ENCODE measurements at regions not wholly inside any gene's neighbourhood (a gene's known extent, or its start where the extent isn't known, plus 50 kb on each side); places are given as distances from the start of the nearest gene placed in this dataset.

DNA sequence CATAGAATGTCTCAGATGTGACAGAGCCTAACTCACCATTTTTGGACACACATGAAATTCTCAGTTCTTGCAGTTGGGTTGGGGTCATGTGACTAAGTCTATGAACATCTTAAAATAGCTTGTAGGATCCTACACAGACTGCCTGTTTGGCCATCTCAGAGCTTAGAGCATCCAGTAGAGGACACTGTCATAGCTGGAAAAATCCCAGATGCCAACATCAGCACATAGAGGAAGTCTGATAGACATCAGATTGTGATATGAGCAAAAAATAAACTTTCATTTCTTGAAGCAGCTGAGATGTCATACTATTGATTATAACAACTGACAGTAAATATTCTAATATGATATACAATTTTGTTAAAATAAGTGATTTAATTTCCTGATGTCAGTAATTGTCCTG, 207.1 kb downstream of the TRAM1L1 start:
- TF ChIP-seq POLR2A (IDR thresholded peaks at IDR 0.05) (no peak), CTCF (IDR thresholded peaks at IDR 0.05) (no peak)
- H3K9me3 ChIP-seq: no peaks in the 10 kb centered on the region
- no peaks in the 10 kb centered on the region for H3K27me3 ChIP-seq
- intact Hi-C loops (cut with DNase I): no loop called here
- H3K4me1 ChIP-seq: no peaks in the 10 kb centered on the region
- no peak overlapping the region for H3K4me3 ChIP-seq (replicated peaks in 1 of 3)
- no peaks in the 10 kb centered on the region for H3K36me3 ChIP-seq
- no peak for DNase-seq
- H3K27ac ChIP-seq: no peak overlapping the region

DNA sequence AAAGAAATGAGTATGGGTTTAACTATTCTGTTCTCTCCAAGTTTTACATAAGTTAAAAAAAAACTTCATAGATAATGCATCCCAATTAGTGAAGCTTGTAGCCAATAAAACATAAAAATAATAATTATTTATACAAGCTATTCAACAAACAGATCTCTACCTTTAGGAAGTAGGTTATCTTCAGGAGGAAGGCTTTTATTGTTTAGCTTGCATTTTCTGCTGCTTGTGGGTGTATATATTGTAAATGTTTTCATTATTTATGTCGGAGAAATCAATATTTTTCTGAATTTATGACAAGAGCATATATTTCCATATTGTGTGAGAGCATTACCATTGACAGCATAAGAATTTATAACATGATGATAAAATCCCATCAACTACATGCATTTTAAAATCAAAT, 208.3 kb downstream of the TRAM1L1 start:
- Histone ChIP-seq H3K27ac (no peak overlapping the region), H3K4me3 (replicated peaks in 1 of 3) (no peak overlapping the region), H3K27me3 (no peaks in the 10 kb centered on the region), H3K36me3 (no peaks in the 10 kb centered on the region), H3K4me1 (no peaks in the 10 kb centered on the region), H3K9me3 (no peaks in the 10 kb centered on the region)
- TF ChIP-seq CTCF (IDR thresholded peaks at IDR 0.05) (no peak), POLR2A (IDR thresholded peaks at IDR 0.05) (no peak)
- 80 to 89% methylated on average over 1 of the region's 1 CpG for WGBS, 2 donors
- intact Hi-C loops (cut with DNase I): no loop called here
- no peak for DNase-seq

GRCh38 chr4:116872941-116873340, 212.4 kb downstream of the TRAM1L1 start:
- H3K4me1 ChIP-seq: no peaks in the 10 kb centered on the region
- TF ChIP-seq POLR2A (IDR thresholded peaks at IDR 0.05): no peak
- TF ChIP-seq CTCF (IDR thresholded peaks at IDR 0.05): no peak
- WGBS, 2 donors: 53 to 68% methylated on average over 1 of the region's 1 CpG
- no peaks in the 10 kb centered on the region for H3K36me3 ChIP-seq
- no peaks in the 10 kb centered on the region for H3K27me3 ChIP-seq
- intact Hi-C loops (cut with DNase I): no loop called here
- H3K27ac ChIP-seq: no peak overlapping the region
- no peaks in the 10 kb centered on the region for H3K9me3 ChIP-seq
- no peak for DNase-seq
- no peak overlapping the region for H3K4me3 ChIP-seq (replicated peaks in 1 of 3)

GRCh38 chr4:116872308-116872707, 213.1 kb downstream of the TRAM1L1 start:
- no peak for DNase-seq
- intact Hi-C loops (cut with DNase I): no loop called here
- WGBS, 2 donors: 68 to 69% methylated on average over 1 of the region's 1 CpG
- Histone ChIP-seq H3K36me3 (no peaks in the 10 kb centered on the region), H3K27ac (no peak overlapping the region), H3K4me1 (no peaks in the 10 kb centered on the region), H3K9me3 (no peaks in the 10 kb centered on the region), H3K4me3 (replicated peaks in 1 of 3) (no peak overlapping the region), H3K27me3 (no peaks in the 10 kb centered on the region)
- no peak for TF ChIP-seq CTCF (IDR thresholded peaks at IDR 0.05)
- TF ChIP-seq POLR2A (IDR thresholded peaks at IDR 0.05): no peak

DNA sequence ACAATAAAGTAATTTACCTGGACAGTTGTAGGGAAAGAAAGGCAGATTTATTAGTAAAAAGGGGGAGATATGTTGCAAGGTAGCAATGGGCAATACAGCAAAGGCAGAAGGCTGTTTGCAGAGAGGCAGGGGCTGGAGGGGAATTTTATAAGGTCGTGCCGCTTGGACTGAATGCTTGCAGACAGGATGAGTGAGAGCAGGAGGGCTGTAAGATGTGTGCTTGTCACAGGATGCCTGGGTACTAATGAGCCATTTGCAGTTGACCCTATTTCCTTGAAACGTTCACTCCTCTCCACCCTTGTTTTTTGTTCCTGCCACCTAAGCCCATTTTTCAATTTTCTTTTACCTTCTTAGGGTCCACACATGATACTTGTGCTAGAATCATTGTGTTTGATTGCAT, 214.7 kb downstream of the TRAM1L1 start:
- intact Hi-C loops (cut with DNase I): no loop called here
- TF ChIP-seq POLR2A (IDR thresholded peaks at IDR 0.05) (no peak), CTCF (IDR thresholded peaks at IDR 0.05) (no peak)
- Histone ChIP-seq H3K27ac (no peak overlapping the region), H3K9me3 (no peaks in the 10 kb centered on the region), H3K4me3 (replicated peaks in 1 of 3) (no peak overlapping the region), H3K4me1 (no peaks in the 10 kb centered on the region), H3K27me3 (no peaks in the 10 kb centered on the region), H3K36me3 (no peaks in the 10 kb centered on the region)
- no peak for DNase-seq
- WGBS, 2 donors: 30 to 33% methylated on average over 3 of the region's 3 CpGs
